Suprapubic skin (tissue), 4 donors: ENCODE measurements at regions not wholly inside any gene's neighbourhood (a gene's known extent, or its start where the extent isn't known, plus 50 kb on each side); places are given as distances from the start of the nearest gene placed in this dataset.
"Not testable (repeated sequence)": the region's sequence is repeated elsewhere in the genome, so short reads cannot be mapped to it uniquely, and the experiment has no call there.

Source experiments
- DNase-seq, 2 donors: peaks; one replicate each; pipeline ENCODE4 v3.0.0-alpha.2; 2019; ENCODE audit warnings: low spot score in 2 of 2
- H3K27ac ChIP-seq: fragments of 200-600 bp; sonication (generic); one replicate; pipeline ENCODE4 v1.5.1; 2019
- H3K27me3 ChIP-seq: fragments of 200-600 bp; sonication (generic); one replicate; pipeline ENCODE4 v1.5.1; 2019
- H3K36me3 ChIP-seq: fragments of 200-600 bp; sonication (generic); one replicate; pipeline ENCODE4 v1.5.1; 2019
- H3K4me1 ChIP-seq: fragments of 200-600 bp; sonication (generic); one replicate; pipeline ENCODE4 v1.5.1; 2019
- H3K4me3 ChIP-seq: fragments of 200-600 bp; sonication (generic); one replicate; pipeline ENCODE4 v1.5.1; 2019; ENCODE audit warnings: mild to moderate bottlenecking
- H3K9me3 ChIP-seq: fragments of 200-600 bp; sonication (generic); one replicate; pipeline ENCODE4 v1.5.1; 2019
- CTCF ChIP-seq, 2 donors: fragments of 200-600 bp in 1 of 2; fragments of 450-650 bp in 1 of 2; sonication (generic) in 1 of 2; IDR thresholded peaks; one replicate each; pipeline ENCODE4 v1.5.1; 2016 to 2019; ENCODE audit warnings: antibody characterized with exemption in 2 of 2, mild to moderate bottlenecking in 1 of 2, moderate library complexity in 1 of 2
- EP300 ChIP-seq: sonication (generic); formaldehyde crosslinking; IDR thresholded peaks from one replicate; pipeline ENCODE4 v1.6.1; 2017; ENCODE audit warnings: antibody characterized with exemption
- POLR2A ChIP-seq, 2 donors: fragments of 450-650 bp; IDR thresholded peaks; one replicate each; pipeline ENCODE4 v1.6.1; 2017; ENCODE audit warnings: antibody characterized with exemption in 2 of 2, mild to moderate bottlenecking in 2 of 2, moderate library complexity in 2 of 2
- POLR2AphosphoS5 ChIP-seq, 3 donors: sonication (generic); formaldehyde crosslinking; IDR thresholded peaks; one replicate each; pipeline ENCODE4 v1.6.1; 2017; ENCODE audit warnings: antibody characterized with exemption in 3 of 3
- WGBS: methylation state at CpG from one replicate; pipeline ENCODE4 v1.1.5; 2018; 5-methylcytosine and 5-hydroxymethylcytosine counted together

DNA sequence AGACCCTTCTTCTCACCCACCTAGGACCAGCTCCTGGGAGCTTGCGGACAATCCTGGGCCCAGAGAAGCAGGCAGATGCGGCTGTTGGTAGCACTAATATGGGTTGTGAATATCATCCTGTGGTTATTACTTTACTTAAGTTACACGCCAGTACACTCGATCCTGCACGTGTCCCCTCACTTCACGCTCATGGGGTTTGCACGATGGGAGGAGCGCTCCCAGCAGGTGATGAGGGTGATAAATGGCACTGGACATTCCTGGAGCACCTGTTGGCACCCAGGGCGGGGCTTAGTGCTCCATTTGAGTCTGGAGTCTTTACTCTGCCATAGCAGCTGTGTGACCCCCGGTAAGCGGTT is 335.1 kb downstream of the PREX1 start:
- peaks cover 12% of the 10 kb centered on the region for H3K4me1 ChIP-seq
- H3K4me3 ChIP-seq, result no peak overlapping the region
- no peak overlapping the region for H3K27ac ChIP-seq
- WGBS, result 89% methylated on average over 11 of the region's 11 CpGs
- H3K27me3 ChIP-seq, result peaks cover 27% of the 10 kb centered on the region
- no peaks in the 10 kb centered on the region for H3K36me3 ChIP-seq
- TF ChIP-seq POLR2AphosphoS5 (IDR thresholded peaks at IDR 0.05) (no peak), EP300 (no peak), CTCF (IDR thresholded peaks at IDR 0.05) (no peak), POLR2A (IDR thresholded peaks at IDR 0.05) (no peak)
- no peaks in the 10 kb centered on the region for H3K9me3 ChIP-seq
- no peak for DNase-seq

GRCh38 chr20:48492015-48492714 is 335.6 kb downstream of the PREX1 start:
- H3K4me3 ChIP-seq, result no peak overlapping the region
- no peaks in the 10 kb centered on the region for H3K9me3 ChIP-seq
- no peaks in the 10 kb centered on the region for H3K36me3 ChIP-seq
- 87% methylated on average over 15 of the region's 17 CpGs for WGBS
- no peak overlapping the region for H3K27ac ChIP-seq
- peaks cover 27% of the 10 kb centered on the region for H3K27me3 ChIP-seq
- TF ChIP-seq CTCF (IDR thresholded peaks at IDR 0.05), result no peak
- TF ChIP-seq POLR2A (IDR thresholded peaks at IDR 0.05), result no peak
- TF ChIP-seq POLR2AphosphoS5 (IDR thresholded peaks at IDR 0.05), result no peak
- TF ChIP-seq EP300, result no peak
- H3K4me1 ChIP-seq, result peaks cover 12% of the 10 kb centered on the region
- DNase-seq, result peak in 1 of 2 donors; percentile 31

DNA sequence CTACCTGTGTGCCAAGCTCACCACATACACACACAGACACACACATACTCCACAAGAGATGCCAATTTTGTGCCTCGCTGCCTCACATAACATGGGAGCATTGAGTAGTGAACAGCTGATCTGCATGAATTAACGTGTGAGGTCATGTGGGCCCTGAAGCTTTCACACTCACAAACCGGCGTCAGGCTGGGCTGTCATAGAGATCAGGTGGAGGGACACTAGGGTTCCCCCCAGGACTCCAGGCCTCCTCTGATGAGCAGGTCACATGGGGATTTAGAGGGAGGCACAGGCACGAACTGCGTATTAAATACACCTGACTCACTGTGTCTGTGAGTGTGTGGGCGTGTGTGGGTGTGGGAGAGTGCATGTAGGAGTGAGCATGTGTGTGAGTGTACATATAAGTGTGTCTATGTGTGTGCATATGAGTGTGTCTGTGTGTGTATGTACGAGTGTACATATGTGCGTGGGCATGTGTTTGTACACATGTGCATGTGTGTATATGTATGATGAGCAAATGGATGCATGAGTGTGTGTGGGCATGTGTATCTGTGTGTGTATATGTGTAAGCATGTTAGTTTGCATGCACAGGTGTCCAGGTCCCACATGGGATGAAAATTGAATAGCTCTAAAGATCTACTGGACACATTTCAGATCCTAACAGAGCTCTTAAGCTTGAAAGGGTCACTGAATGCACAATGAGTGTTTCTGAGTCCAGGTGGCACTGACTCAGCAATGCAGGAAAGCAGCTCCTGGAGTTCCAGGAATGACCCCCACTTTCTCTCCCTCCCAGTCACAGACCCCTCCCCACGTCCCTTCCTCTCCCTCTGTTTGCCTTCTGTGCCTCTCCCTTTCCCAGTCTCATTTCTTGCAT is 336.6 kb downstream of the PREX1 start:
- Histone ChIP-seq H3K9me3 (no peaks in the 10 kb centered on the region), H3K4me1 (peaks cover 13% of the 10 kb centered on the region), H3K36me3 (no peaks in the 10 kb centered on the region), H3K27me3 (peaks cover 34% of the 10 kb centered on the region), H3K27ac (no peak overlapping the region), H3K4me3 (no peak overlapping the region)
- DNase-seq, result no peak
- WGBS, result 66% methylated on average over 10 of the region's 10 CpGs
- TF ChIP-seq POLR2A (IDR thresholded peaks at IDR 0.05) (no peak), POLR2AphosphoS5 (IDR thresholded peaks at IDR 0.05) (no peak), CTCF (IDR thresholded peaks at IDR 0.05) (no peak), EP300 (no peak)

- 86% methylated on average over 7 of the region's 7 CpGs for WGBS
- H3K27ac ChIP-seq, H3K4me3 ChIP-seq, DNase-seq, H3K36me3 ChIP-seq, H3K9me3 ChIP-seq: not testable (repeated sequence)
- Histone ChIP-seq H3K27me3 (peaks cover 37% of the 10 kb centered on the region), H3K4me1 (peaks cover 16% of the 10 kb centered on the region)
Measured at GRCh38 chr20:48490341-48490740, 337.5 kb downstream of the PREX1 start.

DNA sequence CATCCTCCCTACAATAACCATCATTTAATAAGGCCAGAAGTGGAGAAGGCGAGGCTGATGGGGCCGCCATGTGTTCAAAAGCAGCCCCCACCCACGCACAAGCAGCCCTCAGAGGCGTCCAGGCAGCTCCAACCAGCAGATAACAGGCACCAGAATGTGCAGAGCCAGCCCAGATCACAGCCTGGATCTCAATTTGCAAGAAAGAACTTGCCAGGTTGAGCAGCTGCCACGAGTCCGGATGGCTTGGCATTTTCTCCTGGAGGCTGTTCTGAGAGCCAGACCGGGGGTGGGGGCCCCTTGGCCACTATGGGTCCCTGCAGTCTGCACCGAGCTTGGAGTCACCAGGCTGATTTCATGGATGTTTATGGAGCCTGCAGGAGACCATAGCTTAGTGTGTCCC is 338.1 kb downstream of the PREX1 start:
- Histone ChIP-seq H3K4me1 (peaks cover 16% of the 10 kb centered on the region), H3K27ac (no peak overlapping the region), H3K9me3 (no peaks in the 10 kb centered on the region), H3K36me3 (no peaks in the 10 kb centered on the region), H3K27me3 (peaks cover 42% of the 10 kb centered on the region), H3K4me3 (no peak overlapping the region)
- TF ChIP-seq POLR2A (IDR thresholded peaks at IDR 0.05) (no peak), POLR2AphosphoS5 (IDR thresholded peaks at IDR 0.05) (no peak), CTCF (IDR thresholded peaks at IDR 0.05) (no peak), EP300 (no peak)
- WGBS, result 29% methylated on average over 4 of the region's 8 CpGs
- DNase-seq, result no peak
